Body of pancreas (tissue), 4 donors: ENCODE measurements at regions not wholly inside any gene's neighbourhood (a gene's known extent, or its start where the extent isn't known, plus 50 kb on each side); places are given as distances from the start of the nearest gene placed in this dataset.

Experiments used
- ATAC-seq: fragments of 150-250 bp; one replicate; pipeline ENCODE4 v1.9.1; 2016
- DNase-seq, 4 donors: peaks; one replicate each; pipeline ENCODE4 v3.0.0-alpha.2; 2019
- H3K27ac ChIP-seq, 4 donors: fragments of 200-600 bp; sonication (generic); 1 replicate in 3 of 4; 2 replicates in 1 of 4; pipeline versions ENCODE4 v1.5.1 to v1.6.1; 2016 to 2019; ENCODE audit warnings: mild to moderate bottlenecking in 1 of 4, mixed read lengths in 1 of 4, moderate library complexity in 1 of 4
- H3K27me3 ChIP-seq, 2 donors: fragments of 200-600 bp; sonication (generic); one replicate each; pipeline ENCODE4 v1.6.0; 2016; ENCODE audit warnings: mild to moderate bottlenecking in 1 of 2
- H3K36me3 ChIP-seq, 2 donors: fragments of 200-600 bp; sonication (generic); replicated peaks in 1 of 2; 2 replicates each; pipeline ENCODE4 v1.5.1; 2016; ENCODE audit warnings: low read depth in 2 of 2; ENCODE audit not compliant: insufficient read depth in 1 of 2
- H3K4me1 ChIP-seq: fragments of 200-600 bp; sonication (generic); one replicate; pipeline ENCODE4 v1.6.0; 2016
- H3K4me3 ChIP-seq, 2 donors: fragments of 200-600 bp; sonication (generic); 1 replicate in 1 of 2; 2 replicates in 1 of 2; pipeline ENCODE4 v1.5.1; 2016 to 2019
- H3K9me3 ChIP-seq, 3 donors: fragments of 200-600 bp; sonication (generic); 1 replicate in 2 of 3; 2 replicates in 1 of 3; pipeline ENCODE4 v1.5.1; 2016
- CTCF ChIP-seq, 7 experiments: fragments of 450-650 bp in 4 of 7; fragments of 200-600 bp in 3 of 7; sonication (generic) in 3 of 7; IDR thresholded peaks; one replicate each; pipeline ENCODE4 v1.5.1; 2016 to 2019; ENCODE audit warnings: antibody characterized with exemption in 7 of 7
- POLR2A ChIP-seq, 3 donors: fragments of 450-650 bp; IDR thresholded peaks; one replicate each; pipeline ENCODE4 v1.6.1; 2016; ENCODE audit warnings: antibody characterized with exemption in 3 of 3, mild to moderate bottlenecking in 2 of 3
- WGBS, 2 donors: methylation state at CpG; one replicate each; pipeline ENCODE4 v1.1.5; 2017; 5-methylcytosine and 5-hydroxymethylcytosine counted together
- intact Hi-C: fragments of 100-400 bp; cut with DNase I; formaldehyde crosslinking; loops from one replicate; pipeline ENCODE4 v1.15.1; 2023

GRCh38 chr11:121886005-121886734, 229.8 kb downstream of the BLID start:
- ATAC-seq (no peak), DNase-seq (peak in 2 of 4 donors; percentile 10 to 14)
- intact Hi-C loops = no loop called here
- TF ChIP-seq POLR2A (IDR thresholded peaks at IDR 0.05) (no peak), CTCF (IDR thresholded peaks at IDR 0.05) (no peak)
- WGBS, 2 donors = 53 to 65% methylated on average over 8 of the region's 8 CpGs
- no peaks in the 10 kb centered on the region for H3K4me1 ChIP-seq
- H3K27me3 ChIP-seq = no peaks in the 10 kb centered on the region
- H3K9me3 ChIP-seq = no peaks in the 10 kb centered on the region
- no peak overlapping the region for H3K4me3 ChIP-seq
- no peak overlapping the region for H3K27ac ChIP-seq
- H3K36me3 ChIP-seq = no peaks in the 10 kb centered on the region

GRCh38 chr11:121884626-121885025, 231.4 kb downstream of the BLID start:
- no peaks in the 10 kb centered on the region for H3K4me1 ChIP-seq
- DNase-seq (no peak), ATAC-seq (no peak)
- H3K9me3 ChIP-seq = no peaks in the 10 kb centered on the region
- H3K4me3 ChIP-seq = no peak overlapping the region
- intact Hi-C loops = no loop called here
- H3K27me3 ChIP-seq = no peaks in the 10 kb centered on the region
- H3K27ac ChIP-seq = no peak overlapping the region
- 49 to 54% methylated on average over 2 of the region's 2 CpGs for WGBS, 2 donors
- TF ChIP-seq POLR2A (IDR thresholded peaks at IDR 0.05) (no peak), CTCF (IDR thresholded peaks at IDR 0.05) (no peak)
- H3K36me3 ChIP-seq = no peaks in the 10 kb centered on the region

- Histone ChIP-seq H3K4me1 (no peaks in the 10 kb centered on the region), H3K27me3 (no peaks in the 10 kb centered on the region), H3K4me3 (no peak overlapping the region), H3K27ac (no peak overlapping the region), H3K36me3 (no peaks in the 10 kb centered on the region), H3K9me3 (no peaks in the 10 kb centered on the region)
- TF ChIP-seq CTCF (IDR thresholded peaks at IDR 0.05) (no peak), POLR2A (IDR thresholded peaks at IDR 0.05) (no peak)
- WGBS, 2 donors = 67 to 77% methylated on average over 4 of the region's 4 CpGs
- DNase-seq = no peak
- intact Hi-C loops = no loop called here
- ATAC-seq = no peak
These were observed 234.2 kb downstream of the BLID start for GRCh38 chr11:121881806-121882205.

- Histone ChIP-seq H3K27ac (no peak overlapping the region), H3K4me1 (no peaks in the 10 kb centered on the region), H3K4me3 (no peak overlapping the region), H3K36me3 (no peaks in the 10 kb centered on the region), H3K9me3 (no peaks in the 10 kb centered on the region), H3K27me3 (no peaks in the 10 kb centered on the region)
- TF ChIP-seq POLR2A (IDR thresholded peaks at IDR 0.05) (no peak), CTCF (IDR thresholded peaks at IDR 0.05) (no peak)
- intact Hi-C loops = no loop called here
- ATAC-seq (no peak), DNase-seq (no peak)
- WGBS, 2 donors = 61 to 74% methylated on average over 6 of the region's 6 CpGs
These were observed 238.9 kb downstream of the BLID start for GRCh38 chr11:121877152-121877551.

- WGBS, 2 donors = 60 to 69% methylated on average over 4 of the region's 4 CpGs
- intact Hi-C loops = no loop called here
- ATAC-seq = no peak
These were observed 242.2 kb downstream of the BLID start for GRCh38 chr11:121873766-121874165.

More at GRCh38 chr11:121873766-121874165, 242.2 kb downstream of the BLID start:
- Histone ChIP-seq H3K4me3 (no peak overlapping the region), H3K4me1 (peaks cover 6% of the 10 kb centered on the region), H3K27ac (no peak overlapping the region), H3K36me3 (no peaks in the 10 kb centered on the region), H3K9me3 (no peaks in the 10 kb centered on the region), H3K27me3 (no peaks in the 10 kb centered on the region)
- TF ChIP-seq CTCF (IDR thresholded peaks at IDR 0.05) = no peak
- TF ChIP-seq POLR2A (IDR thresholded peaks at IDR 0.05) = no peak
- DNase-seq = no peak
